ENCODE measurements at regions not wholly inside any gene's neighbourhood (a gene's known extent, or its start where the extent isn't known, plus 50 kb on each side); places are given as distances from the start of the nearest gene placed in this dataset.

DNA sequence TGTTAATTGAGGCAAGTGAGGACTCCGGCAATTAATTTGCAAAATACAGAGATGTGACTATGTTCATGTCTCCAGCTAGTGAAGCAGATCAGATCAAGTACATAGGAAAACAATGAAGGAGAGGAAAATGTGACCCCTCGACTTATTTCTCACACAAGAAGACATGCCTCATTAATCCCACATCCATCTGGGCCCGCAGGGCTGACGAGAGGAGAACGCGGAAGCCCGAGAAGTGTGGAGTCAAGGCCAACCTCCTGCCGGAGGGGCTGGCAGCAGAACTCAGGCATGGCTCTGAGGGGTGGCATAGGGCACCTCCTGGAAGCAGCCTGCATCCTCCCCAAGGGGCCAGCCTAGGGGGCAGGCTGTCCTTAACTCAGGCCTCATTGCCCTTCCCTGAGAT lies 54.4 kb downstream of the ZNF503 start:
- DNase-seq, result no peak

DNA sequence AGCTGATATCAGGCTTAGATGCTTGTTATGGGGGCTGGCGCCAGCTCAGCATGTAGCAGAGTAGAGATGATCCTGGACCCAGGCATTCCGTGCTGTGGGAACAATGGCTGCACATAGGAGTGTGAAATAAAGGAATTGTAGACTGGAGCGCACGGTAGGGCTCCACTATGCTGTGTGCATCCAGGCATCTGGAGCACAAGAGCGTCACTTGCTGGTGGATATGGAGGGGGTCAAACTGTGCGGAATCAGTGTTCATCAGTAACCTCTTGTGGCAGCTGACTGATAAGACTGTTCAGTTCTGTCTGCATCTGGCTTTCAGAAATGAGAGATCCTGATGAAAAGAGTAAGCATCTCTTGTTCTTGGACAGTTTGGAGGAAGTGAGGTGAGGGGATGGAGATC lies 55.8 kb downstream of the ZNF503 start:
- no peak for DNase-seq

GRCh38 chr10:75344170-75344569 lies 57.4 kb downstream of the ZNF503 start:
- no peak for DNase-seq

- no peak for DNase-seq
These were observed 59.2 kb downstream of the ZNF503 start for GRCh38 chr10:75342397-75342796.

GRCh38 chr10:75335983-75336382 lies 65.6 kb downstream of the ZNF503 start:
- no peak for DNase-seq

- no peak for DNase-seq
These were observed 66.4 kb downstream of the ZNF503 start for GRCh38 chr10:75335191-75335590.

DNA sequence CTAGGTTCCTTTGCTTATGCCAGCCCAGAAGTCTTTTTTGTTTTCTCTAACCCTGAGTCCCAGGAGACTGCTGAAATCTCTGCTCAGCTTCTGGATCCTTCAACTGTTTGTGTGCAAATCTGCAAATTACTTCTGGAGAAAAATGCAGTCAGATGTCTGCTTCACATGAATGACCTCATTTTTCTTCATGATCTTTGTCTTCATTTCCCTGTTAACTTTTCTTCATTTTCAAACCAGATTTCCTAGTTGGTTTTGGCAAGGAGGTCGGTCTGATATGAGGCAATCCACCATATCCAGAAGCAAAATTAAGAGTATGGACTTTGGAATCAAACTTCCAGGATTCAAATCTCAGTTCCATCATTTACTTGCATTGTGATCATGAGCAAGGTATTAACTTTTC lies 66.8 kb downstream of the ZNF503 start:
- no peak for DNase-seq

GRCh38 chr10:75332081-75332480 lies 69.5 kb downstream of the ZNF503 start:
- DNase-seq, result no peak

DNA sequence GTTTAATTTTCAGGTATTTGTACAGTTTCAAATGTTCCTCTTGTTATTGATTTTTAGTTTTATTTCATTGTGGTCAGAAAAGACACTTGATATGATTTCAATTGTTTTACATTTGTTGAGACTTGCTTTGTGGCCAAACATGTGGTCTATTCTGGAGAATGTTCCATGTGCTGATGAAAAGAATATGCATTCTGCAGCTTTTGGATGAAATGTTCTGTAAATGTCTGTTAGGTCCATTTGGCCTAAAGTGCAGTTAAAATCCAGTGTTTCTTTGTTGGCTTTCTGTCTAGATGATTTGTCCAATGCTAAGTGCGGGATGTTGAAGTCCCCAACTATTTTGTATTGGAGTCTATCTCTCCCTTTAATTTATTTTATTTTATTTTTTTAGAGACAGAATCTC lies 70.5 kb downstream of the ZNF503 start:
- DNase-seq, result no peak

DNA sequence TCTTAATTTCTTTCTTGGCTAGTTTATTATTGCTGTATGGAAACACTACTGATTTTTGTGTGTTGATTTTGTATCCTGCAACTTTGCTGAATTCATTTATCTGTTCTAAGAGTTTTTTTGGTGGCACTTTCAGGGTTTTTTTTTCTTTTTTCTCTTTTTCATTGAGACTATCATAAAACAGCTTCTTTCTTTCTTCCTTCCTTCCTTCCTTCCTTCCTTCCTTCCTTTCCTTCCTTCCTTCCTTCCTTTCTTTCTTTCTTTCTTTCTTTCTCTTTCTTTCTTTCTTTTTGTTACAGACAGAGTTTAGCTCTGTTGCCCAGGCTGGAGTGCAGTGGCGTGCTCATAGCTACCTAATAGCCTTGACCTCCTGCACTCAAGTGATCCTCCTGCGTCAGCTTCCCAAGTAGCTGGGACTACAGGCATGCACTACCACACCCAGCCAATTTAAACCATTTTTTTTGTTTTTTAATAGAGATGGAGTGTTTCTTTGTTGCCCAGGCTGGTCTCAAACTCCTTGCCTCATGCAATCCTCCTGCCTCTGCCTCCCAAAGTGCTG lies 72.3 kb downstream of the ZNF503 start:
- no peak for DNase-seq

DNA sequence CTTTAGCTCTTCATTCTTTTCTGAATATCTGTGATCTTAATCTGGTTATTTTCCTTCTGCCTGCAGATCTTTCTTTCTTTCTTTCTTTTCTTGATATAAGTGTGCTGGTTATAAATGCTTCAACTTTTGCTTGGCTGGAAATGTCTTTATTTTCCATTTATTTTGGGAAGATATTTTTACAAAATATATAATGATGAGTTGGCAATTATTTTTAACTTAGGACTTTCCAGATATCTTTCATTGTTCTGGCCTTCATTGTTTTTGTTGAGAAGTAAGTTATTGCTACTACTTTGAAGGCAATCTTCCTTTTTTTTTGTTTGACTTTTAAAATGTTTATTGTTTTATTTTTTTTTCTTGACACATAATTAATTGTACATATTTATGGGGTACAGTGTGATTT lies 75.3 kb downstream of the ZNF503 start:
- no peak for DNase-seq

DNA sequence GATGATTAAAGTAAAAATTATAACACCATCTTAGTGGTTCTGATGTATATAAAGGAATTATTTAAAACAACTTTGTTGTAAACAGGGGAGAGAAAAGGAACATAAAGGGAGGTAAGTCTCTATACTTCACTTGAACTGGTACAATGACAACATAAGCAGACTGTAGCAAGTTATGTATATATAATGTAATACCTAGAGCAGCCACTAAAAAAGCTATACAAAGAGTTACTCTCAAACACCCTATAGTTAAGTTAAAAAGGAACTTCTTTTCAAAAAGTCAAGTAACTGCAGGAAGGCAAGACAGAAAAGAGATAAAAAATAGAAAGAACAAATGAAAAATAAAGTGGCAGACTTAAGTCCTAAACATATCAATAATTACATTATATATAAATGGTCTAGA lies 82.3 kb downstream of the ZNF503 start:
- no peak for DNase-seq

GRCh38 chr10:75314570-75314969 lies 78.8 kb upstream of the COMTD1 start:
- DNase-seq, result no peak

- no peak for DNase-seq
These were observed 76.7 kb upstream of the COMTD1 start for GRCh38 chr10:75312440-75312839.

- no peak for DNase-seq
These were observed 69.9 kb upstream of the COMTD1 start for GRCh38 chr10:75305675-75306074.

DNA sequence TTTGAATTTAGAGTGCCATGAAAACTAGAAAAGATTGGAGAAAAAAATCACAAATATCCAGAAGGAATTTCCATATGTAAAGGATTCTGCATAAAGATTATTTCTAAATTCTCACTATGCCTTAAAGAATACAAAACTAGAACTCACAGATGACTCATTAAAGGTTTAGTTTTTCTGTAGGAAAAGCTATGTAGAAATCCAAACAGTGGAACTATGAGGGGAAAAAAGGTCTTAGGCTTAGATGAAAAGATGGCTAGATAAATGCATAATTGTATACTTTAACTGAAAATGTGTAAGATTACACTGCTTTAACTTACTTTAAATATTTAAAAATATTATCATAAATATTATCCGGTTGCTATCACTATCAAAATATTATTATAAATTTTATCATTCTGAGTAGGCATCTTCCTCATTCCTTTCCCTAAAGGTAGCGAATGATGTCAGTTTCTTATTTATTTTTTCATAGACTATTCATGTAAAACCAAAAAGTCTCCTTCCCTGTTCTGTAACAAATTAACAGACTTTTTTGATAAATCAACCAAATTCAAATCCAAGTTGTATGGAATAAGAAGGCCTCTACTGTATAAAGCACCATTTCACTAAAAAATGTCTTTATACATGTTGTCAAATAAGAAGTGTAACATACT lies 69.1 kb upstream of the COMTD1 start:
- DNase-seq, result no peak

DNA sequence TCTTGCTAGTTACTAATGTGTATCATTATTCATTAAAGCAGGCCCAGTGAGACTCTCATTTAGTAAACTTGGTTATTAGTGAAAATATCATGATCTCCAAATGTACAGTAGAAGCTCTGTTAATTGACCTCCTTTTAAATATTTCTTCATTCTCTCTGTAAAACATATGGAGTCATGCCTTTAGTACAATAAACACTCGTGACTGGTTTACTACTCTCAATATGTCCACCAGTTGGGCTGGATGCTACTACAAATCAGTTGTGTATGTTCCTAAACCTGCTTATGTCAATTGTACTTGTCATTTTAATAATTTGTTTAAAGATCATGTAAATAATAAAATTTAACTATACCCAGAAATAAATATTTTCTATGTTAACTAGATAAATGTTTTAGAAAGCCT lies 68.6 kb upstream of the COMTD1 start:
- DNase-seq, result no peak

GRCh38 chr10:75303045-75303777 lies 67.5 kb upstream of the COMTD1 start:
- DNase-seq, result no peak

GRCh38 chr10:75302029-75302428 lies 66.3 kb upstream of the COMTD1 start:
- DNase-seq, result no peak

- DNase-seq, result no peak
These were observed 61.4 kb upstream of the COMTD1 start for GRCh38 chr10:75297021-75297599.

- DNase-seq, result no peak
These were observed 60.2 kb upstream of the COMTD1 start for GRCh38 chr10:75295868-75296441.

- peak; percentile 85 for DNase-seq
These were observed 59.3 kb upstream of the COMTD1 start for GRCh38 chr10:75294866-75295701.

DNA sequence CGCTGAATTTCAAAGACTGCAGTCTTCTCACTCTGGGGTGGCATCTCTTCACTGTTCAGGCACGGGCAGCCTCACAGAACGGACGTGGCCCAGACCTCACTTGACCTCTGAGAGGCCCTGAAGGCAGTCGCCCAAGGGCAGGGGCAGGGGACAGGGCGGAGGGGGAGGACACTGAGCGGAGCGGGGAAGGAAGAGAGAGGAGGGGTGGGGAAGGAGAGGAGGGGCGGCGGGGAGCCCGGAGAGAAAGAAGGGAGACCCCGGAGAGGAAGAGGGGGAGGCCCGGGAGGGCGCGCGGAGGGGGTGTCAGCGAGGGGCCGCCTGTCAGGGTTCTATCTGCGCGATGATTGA lies 58.7 kb upstream of the COMTD1 start:
- DNase-seq, result no peak

Data from stimulated activated CD4-positive, alpha-beta T cell treated with anti-CD3 and anti-CD28 coated beads, Interleukin-1b, Interleukin-23, amount 100 ng/mL, for 48 hours (primary cell).